HepG2 (cell line): ENCODE measurements at regions not wholly inside any gene's neighbourhood (a gene's known extent, or its start where the extent isn't known, plus 50 kb on each side); places are given as distances from the start of the nearest gene placed in this dataset.

Experiments used
- ATAC-seq: fragments of 200-7000 bp; cut with Tn5 transposase; 3 replicates; pipeline ENCODE4 v1.9.1; 2020; ENCODE audit warnings: mild to moderate bottlenecking, moderate library complexity
- BruUV-seq: library from RNA; stranded (reverse); fragments of 400-500 nt; replicated peaks from 2 replicates; lab custom pipeline; 2021; lab: Mats Ljungman, UMichigan
- CTCF ChIA-PET: fragments of 300-600 bp; formaldehyde crosslinking; extraction: SDS; loops from one replicate; lab custom pipeline; 2021; ENCODE audit warnings: low total read pairs, inconsistent platforms, low intra/inter-chr PET ratio; lab: Yijun Ruan, JAX
- POLR2A ChIA-PET: fragments of 350-600 bp; sonication (Branson Sonifier 250); formaldehyde crosslinking; loops from one replicate; lab custom pipeline; 2020; ENCODE audit warnings: antibody characterized with exemption, inconsistent platforms; lab: Yijun Ruan, JAX
- DNase-seq: peaks from one replicate; pipeline ENCODE4 v3.0.0-alpha.2; 2015; ENCODE audit warnings: low spot score
- FAIRE-seq: peaks from 3 replicates; lab custom pipeline; 2011; peaks lifted over from hg19 to GRCh38; lab: Jason Lieb, UNC
- H2AFZ ChIP-seq: one replicate; pipeline ENCODE4 v1.6.1; 2011; ENCODE audit warnings: low read length, inconsistent platforms
- H3K27ac ChIP-seq: fragments of 300-600 bp; 3 replicates; pipeline ENCODE4 v1.8.0; 2011; ENCODE audit warnings: mixed run types, mild to moderate bottlenecking, mixed read lengths, low read length, inconsistent platforms; ENCODE audit not compliant: insufficient read depth; ENCODE audit errors: extremely low read length
- H3K27me3 ChIP-seq, 2 experiments: fragments of 200-600 bp in 1 of 2; 2 replicates in 1 of 2; 3 replicates in 1 of 2; pipeline versions ENCODE4 v1.6.0 to v1.8.0; 2011; ENCODE audit warnings: low read length in 2 of 2, mild to moderate bottlenecking in 2 of 2, moderate library complexity in 2 of 2, inconsistent platforms in 1 of 2; ENCODE audit not compliant: insufficient read depth in 2 of 2, control insufficient read depth in 1 of 2
- H3K36me3 ChIP-seq, 2 experiments: fragments of 200-600 bp in 1 of 2; replicated peaks in 1 of 2; 2 replicates in 1 of 2; 3 replicates in 1 of 2; pipeline versions ENCODE4 v1.5.1 to v1.8.0; 2011; ENCODE audit warnings: low read length in 2 of 2, inconsistent platforms in 1 of 2; ENCODE audit not compliant: insufficient read depth in 2 of 2, control insufficient read depth in 1 of 2
- H3K4me1 ChIP-seq: 2 replicates; pipeline ENCODE4 v1.5.1; 2012; ENCODE audit warnings: low read length, inconsistent platforms; ENCODE audit not compliant: insufficient read depth
- H3K4me2 ChIP-seq: 2 replicates; pipeline ENCODE4 v1.6.0; 2011; ENCODE audit warnings: low read depth, low read length, inconsistent platforms
- H3K4me3 ChIP-seq, 3 experiments: fragments of 200-600 bp in 1 of 3; sonication (generic), shearing (Covaris generic) in 1 of 3; replicated peaks in 1 of 3; 2 replicates each; pipeline ENCODE4 v1.5.1; 2011 to 2016; ENCODE audit warnings: low read length in 3 of 3, inconsistent platforms in 2 of 3, low read depth in 2 of 3, mild to moderate bottlenecking in 2 of 3, control low read depth in 1 of 3, mixed read lengths in 1 of 3; ENCODE audit not compliant: insufficient read depth in 1 of 3
- H3K79me2 ChIP-seq: one replicate; pipeline ENCODE4 v1.6.1; 2011; ENCODE audit warnings: low read length, inconsistent platforms; ENCODE audit not compliant: insufficient read depth
- H3K9ac ChIP-seq: 2 replicates; pipeline ENCODE4 v1.6.0; 2011; ENCODE audit warnings: mild to moderate bottlenecking, low read depth, low read length, inconsistent platforms; ENCODE audit not compliant: insufficient read depth
- H3K9me3 ChIP-seq: 2 replicates; pipeline ENCODE4 v1.5.1; 2012; ENCODE audit warnings: mild to moderate bottlenecking, low read length
- H4K20me1 ChIP-seq: 2 replicates; pipeline ENCODE4 v1.6.0; 2011; ENCODE audit warnings: inconsistent platforms, mild to moderate bottlenecking, low read length, moderate library complexity; ENCODE audit not compliant: insufficient read depth
- ISL2 ChIP-seq: sonication (generic); formaldehyde crosslinking; IDR thresholded peaks from 2 replicates; pipeline ENCODE4 v1.5.0; 2020; ENCODE audit warnings: missing genetic modification reagents
- WGBS: methylation state at CpG from one replicate; pipeline ENCODE4 v1.1.6; 2017; ENCODE audit warnings: low lambda C conversion rate; 5-methylcytosine and 5-hydroxymethylcytosine counted together
- in situ Hi-C: cut with HindIII; loops from 2 replicates; pipeline ENCODE4 v1.10.0; 2017; ENCODE audit warnings: low pct_unique_long_range_greater_than_20kb; ENCODE audit not compliant: extremely low pct_ligation_motif_present
- intact Hi-C: fragments of 100-400 bp; cut with micrococcal nuclease; formaldehyde crosslinking; loops from one replicate; pipeline ENCODE4 v1.10.0; 2022; ENCODE audit not compliant: unreplicated experiment
- TF ChIP-seq, protein P1 (sequence below): sonication (generic); formaldehyde crosslinking; IDR thresholded peaks from 2 replicates; pipeline ENCODE4 v1.4.0; 2020; ENCODE audit warnings: missing genetic modification reagents

DNA sequence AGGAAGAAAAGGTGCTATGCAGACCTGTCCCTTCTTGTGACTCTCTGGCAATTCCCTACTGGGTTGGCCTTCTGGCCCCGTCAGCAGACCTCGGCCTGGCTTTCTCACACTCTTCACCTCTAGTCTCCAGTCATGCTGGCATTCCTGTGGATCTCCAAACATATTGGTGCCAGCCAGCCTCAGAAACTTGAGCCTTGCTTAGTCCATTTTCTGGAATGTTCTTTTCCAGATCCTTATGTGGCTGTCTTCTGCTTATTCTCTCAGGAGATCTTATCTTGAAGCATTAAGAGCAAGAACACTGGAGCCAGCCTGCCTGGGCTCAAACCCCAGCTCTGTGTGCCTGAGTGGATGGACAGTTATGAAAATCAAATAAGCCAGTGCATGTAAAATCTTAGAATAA, 88.2 kb upstream of the NTRK3 start (continued):
- TF ChIP-seq, protein P1, sequence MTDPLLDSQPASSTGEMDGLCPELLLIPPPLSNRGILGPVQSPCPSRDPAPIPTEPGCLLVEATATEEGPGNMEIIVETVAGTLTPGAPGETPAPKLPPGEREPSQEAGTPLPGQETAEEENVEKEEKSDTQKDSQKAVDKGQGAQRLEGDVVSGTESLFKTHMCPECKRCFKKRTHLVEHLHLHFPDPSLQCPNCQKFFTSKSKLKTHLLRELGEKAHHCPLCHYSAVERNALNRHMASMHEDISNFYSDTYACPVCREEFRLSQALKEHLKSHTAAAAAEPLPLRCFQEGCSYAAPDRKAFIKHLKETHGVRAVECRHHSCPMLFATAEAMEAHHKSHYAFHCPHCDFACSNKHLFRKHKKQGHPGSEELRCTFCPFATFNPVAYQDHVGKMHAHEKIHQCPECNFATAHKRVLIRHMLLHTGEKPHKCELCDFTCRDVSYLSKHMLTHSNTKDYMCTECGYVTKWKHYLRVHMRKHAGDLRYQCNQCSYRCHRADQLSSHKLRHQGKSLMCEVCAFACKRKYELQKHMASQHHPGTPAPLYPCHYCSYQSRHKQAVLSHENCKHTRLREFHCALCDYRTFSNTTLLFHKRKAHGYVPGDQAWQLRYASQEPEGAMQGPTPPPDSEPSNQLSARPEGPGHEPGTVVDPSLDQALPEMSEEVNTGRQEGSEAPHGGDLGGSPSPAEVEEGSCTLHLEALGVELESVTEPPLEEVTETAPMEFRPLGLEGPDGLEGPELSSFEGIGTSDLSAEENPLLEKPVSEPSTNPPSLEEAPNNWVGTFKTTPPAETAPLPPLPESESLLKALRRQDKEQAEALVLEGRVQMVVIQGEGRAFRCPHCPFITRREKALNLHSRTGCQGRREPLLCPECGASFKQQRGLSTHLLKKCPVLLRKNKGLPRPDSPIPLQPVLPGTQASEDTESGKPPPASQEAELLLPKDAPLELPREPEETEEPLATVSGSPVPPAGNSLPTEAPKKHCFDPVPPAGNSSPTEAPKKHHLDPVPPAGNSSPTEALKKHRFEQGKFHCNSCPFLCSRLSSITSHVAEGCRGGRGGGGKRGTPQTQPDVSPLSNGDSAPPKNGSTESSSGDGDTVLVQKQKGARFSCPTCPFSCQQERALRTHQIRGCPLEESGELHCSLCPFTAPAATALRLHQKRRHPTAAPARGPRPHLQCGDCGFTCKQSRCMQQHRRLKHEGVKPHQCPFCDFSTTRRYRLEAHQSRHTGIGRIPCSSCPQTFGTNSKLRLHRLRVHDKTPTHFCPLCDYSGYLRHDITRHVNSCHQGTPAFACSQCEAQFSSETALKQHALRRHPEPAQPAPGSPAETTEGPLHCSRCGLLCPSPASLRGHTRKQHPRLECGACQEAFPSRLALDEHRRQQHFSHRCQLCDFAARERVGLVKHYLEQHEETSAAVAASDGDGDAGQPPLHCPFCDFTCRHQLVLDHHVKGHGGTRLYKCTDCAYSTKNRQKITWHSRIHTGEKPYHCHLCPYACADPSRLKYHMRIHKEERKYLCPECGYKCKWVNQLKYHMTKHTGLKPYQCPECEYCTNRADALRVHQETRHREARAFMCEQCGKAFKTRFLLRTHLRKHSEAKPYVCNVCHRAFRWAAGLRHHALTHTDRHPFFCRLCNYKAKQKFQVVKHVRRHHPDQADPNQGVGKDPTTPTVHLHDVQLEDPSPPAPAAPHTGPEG (CRISPR knock-in tag), result no peak

DNA sequence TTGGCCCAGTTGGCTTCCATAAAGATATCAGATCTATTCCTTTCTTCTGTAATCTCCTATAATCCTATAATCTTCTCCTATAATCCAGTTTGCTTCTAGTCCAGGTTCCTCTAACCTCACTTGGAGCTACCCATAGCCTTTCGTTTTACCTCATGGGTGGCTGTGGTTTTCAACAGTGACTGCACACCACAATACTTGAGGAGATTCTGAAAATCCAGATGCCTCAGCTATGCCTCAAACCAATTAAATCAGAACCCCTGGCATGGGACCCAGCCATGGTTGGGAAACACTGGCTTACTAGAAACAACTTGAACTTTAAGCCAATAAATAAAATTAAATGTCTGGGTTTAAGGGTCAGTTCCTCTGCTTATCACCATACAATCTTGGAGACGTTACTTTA, 86.1 kb upstream of the NTRK3 start:
- Histone ChIP-seq H3K9me3 (no peaks in the 10 kb centered on the region), H3K27ac (no peak overlapping the region), H4K20me1 (no peaks in the 10 kb centered on the region), H3K4me2 (no peak overlapping the region), H3K27me3 (peaks cover 0 to 1% of the 10 kb centered on the region in 2 experiments; a peak in 1 of 5 replicates)
- no peak for ATAC-seq
- in situ Hi-C loops, result no loop called here
- CTCF ChIA-PET, result no interaction called here
- no peak for FAIRE-seq
- no TSS peak for BruUV-seq
- intact Hi-C loops, result no loop called here
- TF ChIP-seq ISL2 (CRISPR knock-in tag), result no peak
- TF ChIP-seq, all 625 proteins: peak for 0
- POLR2A ChIA-PET, result no interaction called here
- Histone ChIP-seq H2AFZ (no peak overlapping the region), H3K36me3 (no peaks in the 10 kb centered on the region), H3K4me1 (no peaks in the 10 kb centered on the region), H3K79me2 (no peaks in the 10 kb centered on the region), H3K9ac (no peak overlapping the region), H3K4me3 (no peak overlapping the region)
- 5% methylated on average over 2 of the region's 2 CpGs for WGBS
- no peak for DNase-seq
